Esophagus squamous epithelium (tissue), 4 donors: ENCODE measurements at regions not wholly inside any gene's neighbourhood (a gene's known extent, or its start where the extent isn't known, plus 50 kb on each side); places are given as distances from the start of the nearest gene placed in this dataset.

Source experiments
- POLR2A ChIP-seq, 4 donors: fragments of 450-650 bp; IDR thresholded peaks; one replicate each; pipeline ENCODE4 v1.6.1; 2017; ENCODE audit warnings: antibody characterized with exemption in 4 of 4, mild to moderate bottlenecking in 4 of 4, moderate library complexity in 3 of 4
- TF ChIP-seq, protein P1 (sequence below), 6 experiments: fragments of 450-650 bp in 4 of 6; fragments of 200-600 bp in 2 of 6; sonication (generic) in 2 of 6; IDR thresholded peaks; one replicate each; pipeline ENCODE4 v1.5.1; 2016 to 2019; ENCODE audit warnings: antibody characterized with exemption in 6 of 6, mild to moderate bottlenecking in 4 of 6, moderate library complexity in 4 of 6

DNA sequence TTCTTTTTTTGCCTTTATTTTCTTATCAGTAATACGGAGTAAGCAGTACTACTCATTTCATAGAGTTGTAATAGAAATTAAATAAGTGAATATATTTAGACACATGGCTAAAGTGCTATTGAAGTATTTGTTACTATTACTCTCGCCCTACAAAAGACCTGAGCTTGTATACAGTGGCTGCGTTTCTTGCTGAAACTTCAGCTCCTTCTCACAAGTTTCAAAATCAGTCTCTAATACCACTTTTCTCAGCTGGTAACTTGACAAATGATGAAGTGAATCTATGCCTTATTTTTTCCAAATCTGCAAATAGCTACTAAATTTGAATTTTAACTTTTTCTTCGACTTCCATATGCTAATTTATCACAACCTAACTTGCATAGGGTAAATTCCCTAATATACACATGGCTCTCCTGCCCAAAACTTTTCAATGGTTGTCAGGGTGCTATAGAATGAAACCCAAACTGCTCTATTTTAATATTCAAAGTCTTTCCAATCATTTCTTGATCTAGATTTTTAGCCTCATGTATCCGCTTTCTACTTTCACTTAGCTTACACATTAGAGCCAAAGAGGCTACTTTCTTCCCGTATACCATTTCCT is 347.8 kb upstream of the GULP1 start:
- TF ChIP-seq, protein P1, sequence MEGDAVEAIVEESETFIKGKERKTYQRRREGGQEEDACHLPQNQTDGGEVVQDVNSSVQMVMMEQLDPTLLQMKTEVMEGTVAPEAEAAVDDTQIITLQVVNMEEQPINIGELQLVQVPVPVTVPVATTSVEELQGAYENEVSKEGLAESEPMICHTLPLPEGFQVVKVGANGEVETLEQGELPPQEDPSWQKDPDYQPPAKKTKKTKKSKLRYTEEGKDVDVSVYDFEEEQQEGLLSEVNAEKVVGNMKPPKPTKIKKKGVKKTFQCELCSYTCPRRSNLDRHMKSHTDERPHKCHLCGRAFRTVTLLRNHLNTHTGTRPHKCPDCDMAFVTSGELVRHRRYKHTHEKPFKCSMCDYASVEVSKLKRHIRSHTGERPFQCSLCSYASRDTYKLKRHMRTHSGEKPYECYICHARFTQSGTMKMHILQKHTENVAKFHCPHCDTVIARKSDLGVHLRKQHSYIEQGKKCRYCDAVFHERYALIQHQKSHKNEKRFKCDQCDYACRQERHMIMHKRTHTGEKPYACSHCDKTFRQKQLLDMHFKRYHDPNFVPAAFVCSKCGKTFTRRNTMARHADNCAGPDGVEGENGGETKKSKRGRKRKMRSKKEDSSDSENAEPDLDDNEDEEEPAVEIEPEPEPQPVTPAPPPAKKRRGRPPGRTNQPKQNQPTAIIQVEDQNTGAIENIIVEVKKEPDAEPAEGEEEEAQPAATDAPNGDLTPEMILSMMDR (IDR thresholded peaks at IDR 0.05), result no peak
- TF ChIP-seq POLR2A (IDR thresholded peaks at IDR 0.05), result no peak
